ENCODE measurements at regions not wholly inside any gene's neighbourhood (a gene's known extent, or its start where the extent isn't known, plus 50 kb on each side); places are given as distances from the start of the nearest gene placed in this dataset.

DNA sequence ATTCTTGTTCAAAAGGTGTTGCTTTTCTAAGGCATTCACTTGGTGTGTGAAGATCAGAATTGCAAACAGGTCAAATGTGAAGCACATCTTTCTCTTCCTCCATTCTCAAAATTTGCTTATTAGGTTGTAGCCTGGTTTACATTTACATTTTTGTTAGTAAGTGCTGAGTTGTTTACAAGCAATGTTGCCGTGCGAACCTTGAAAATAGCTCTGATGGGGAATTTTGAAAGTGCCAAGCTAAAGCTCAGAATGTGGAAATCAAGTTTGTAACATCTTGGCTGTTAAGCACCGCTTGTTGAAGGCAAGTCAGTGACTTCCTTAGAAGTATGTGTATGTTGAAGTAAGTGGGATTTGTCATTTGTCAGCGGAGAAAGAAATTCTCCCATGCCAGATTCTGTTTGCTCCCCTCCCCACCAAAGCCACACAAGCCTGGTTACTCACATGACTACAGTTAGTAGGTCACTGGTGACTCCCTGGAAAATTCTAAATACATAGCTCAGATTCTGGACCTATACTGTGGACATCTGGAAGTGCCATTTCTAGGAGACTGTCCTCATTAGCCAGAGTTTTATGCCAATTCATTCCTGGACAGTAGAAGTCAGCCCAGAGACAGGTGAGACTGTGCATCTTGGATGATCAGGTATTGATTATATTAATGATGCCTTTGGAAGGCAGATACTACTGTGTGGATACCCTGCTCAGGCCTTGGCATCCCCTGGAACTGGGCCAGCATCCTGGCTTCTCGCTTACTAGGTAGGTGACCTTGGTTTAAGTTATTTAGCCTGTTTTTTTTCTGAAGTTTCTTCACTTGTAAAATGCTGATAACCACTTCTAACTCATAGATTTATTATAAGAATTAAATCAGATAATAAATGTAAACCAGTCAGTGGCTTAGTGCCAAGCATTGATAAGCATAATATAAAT lies 390.6 kb upstream of the SEMA6D start:
- no peak for DNase-seq (ENCODE audit: low spot score)

- peak; percentile 56 for DNase-seq (ENCODE audit: low spot score)
Measured at GRCh38 chr15:47331829-47332393, 385.4 kb upstream of the SEMA6D start.

- no peak for DNase-seq (ENCODE audit: low spot score)
Measured at GRCh38 chr15:47332481-47332880, 384.8 kb upstream of the SEMA6D start.

DNA sequence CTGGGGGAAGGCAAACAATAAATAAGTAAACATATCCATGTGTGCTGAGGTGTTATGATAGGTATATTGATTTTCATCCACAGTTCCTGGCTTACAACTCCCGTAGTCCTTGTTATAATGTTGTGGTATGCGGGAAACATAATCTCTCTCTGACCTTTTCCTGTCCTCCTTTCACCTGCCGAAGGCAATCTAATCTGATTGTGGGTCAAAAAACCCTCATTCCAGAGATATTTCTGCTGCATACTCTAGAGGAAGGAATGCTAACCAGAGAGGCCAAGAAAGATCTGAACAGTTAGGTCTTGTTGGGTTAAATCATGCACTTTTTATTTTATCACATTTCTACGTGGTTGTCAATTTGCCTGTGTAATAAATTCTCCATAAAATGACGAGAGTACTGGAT lies 383.6 kb upstream of the SEMA6D start:
- DNase-seq (ENCODE audit: low spot score), result no peak

DNA sequence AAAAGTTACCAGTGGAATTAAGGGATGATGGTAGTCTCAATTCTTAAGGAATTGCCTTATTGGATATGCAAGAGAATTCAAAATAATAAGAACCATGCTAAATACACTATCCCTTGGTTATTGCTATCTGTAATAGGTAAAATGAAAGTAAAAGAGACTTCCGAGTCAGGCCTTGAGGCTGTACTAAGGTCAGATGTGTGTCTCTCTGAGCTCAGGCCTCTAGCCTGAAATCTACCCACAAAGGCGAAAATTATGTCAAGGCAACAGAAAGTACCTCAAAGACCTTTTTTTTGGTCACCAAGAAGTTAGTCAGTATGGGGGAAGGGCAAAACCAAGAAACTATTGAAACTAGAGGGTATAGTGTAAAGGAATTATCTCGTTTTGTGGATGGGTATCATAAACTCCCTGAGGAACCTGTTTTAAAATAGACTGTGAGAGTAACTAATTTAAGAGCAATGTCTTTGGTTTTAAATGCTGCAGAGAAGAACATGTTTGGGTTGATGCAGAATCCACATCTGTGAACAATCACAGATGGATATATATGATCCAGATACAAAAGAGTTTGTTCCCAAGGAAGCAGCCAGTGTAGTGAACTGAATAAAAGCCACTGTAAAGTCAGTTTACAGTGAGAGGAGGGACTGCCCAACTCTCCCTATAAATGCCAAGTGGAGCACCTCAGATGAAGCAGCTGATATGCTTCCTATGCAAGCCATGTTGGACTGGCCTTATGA lies 382.3 kb upstream of the SEMA6D start:
- no peak for DNase-seq (ENCODE audit: low spot score)

DNA sequence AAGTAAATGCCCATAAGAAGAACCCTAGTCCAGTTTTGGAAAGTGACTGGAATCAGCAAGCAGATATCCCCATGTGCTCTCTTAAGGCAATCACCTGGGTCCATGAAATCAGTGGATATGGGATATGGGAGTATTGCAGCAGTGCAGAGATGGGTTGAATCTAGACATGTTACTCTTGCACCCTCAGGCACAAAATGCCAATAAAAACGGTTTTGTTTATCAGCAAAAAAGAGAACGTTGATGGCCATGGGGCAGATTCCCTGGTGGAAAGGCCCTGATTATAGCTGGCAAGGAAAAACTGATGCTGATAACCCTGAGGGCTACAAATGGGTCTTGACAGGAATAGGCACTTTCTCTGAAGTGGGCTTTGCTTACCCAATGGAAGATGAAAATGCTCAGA lies 380.2 kb upstream of the SEMA6D start:
- DNase-seq (ENCODE audit: low spot score), result no peak

GRCh38 chr15:47337836-47338235 lies 379.5 kb upstream of the SEMA6D start:
- no peak for DNase-seq (ENCODE audit: low spot score)

DNA sequence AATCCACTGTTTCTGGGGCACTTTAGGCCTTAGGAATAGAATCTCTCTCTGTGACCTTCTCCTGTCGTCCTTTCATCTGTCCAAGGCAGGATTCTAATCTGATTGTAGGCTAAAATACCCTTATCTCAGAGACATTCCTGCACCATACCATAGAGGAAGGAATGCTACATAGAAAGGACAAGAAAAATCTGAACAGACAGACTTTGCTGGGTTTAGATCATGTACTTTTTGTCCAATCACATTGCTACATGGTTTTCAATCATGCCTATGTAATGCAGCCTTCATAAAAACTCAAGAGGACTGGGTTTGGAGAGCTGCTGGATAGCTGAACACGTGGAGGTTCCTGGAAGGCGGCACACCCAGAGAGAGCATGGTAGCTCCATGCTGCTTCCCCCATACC lies 378.5 kb upstream of the SEMA6D start:
- no peak for DNase-seq (ENCODE audit: low spot score)

DNA sequence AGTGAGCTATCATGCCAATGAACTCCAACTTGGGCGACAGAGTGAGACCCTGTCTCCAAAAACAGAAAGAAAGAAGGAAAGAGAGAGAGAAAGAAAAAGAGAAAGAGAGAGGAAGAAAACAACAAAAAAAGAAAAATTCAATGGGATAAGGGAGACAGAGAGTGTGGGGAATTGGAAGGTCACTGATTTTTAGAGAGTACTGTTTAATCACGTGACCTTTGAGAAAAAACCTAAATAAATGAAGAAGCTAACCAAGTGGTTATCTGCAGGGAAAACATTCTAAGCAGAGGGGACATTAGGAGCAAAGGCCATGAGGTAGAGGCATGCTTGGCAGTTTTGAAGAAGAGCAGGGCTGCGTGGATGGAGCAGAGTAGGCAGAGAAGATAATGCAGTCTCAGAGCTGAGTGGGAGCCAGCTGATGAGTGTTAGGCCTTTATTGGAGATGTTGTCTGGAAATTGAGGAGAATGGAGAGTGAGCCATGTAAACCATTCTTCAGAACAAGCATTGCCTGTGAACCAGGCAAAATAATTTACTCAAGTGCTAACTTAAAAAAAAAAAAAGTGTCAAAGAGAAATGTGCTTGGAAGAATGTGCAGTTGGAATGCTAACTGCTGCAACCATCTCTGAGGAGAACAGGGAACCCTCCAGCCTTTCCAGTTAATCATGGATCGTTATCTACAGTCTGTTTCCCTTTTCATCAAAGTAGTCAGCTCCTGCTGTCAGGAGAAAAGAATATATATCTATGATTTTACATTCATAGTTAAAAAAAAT lies 377.3 kb upstream of the SEMA6D start:
- DNase-seq (ENCODE audit: low spot score), result no peak

DNA sequence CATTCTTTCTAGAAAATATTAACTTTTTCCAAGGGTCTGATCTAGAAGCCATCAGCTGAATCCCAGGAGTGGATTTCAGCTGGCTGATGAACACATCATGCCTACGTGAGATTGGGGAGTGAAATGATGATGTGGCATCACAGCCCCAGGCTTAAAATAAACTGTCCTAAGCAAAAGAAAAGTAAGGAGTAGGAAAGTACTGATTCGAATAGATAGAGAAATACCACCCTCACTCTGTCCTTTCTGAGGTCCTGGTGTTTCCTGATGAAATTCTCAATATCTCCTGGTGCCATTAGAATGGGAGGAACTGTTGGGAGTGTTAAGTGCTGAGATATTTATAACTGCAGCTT lies 376.8 kb upstream of the SEMA6D start:
- DNase-seq (ENCODE audit: low spot score), result no peak

- no peak for DNase-seq (ENCODE audit: low spot score)
Measured at GRCh38 chr15:47349179-47349578, 368.1 kb upstream of the SEMA6D start.

- no peak for DNase-seq (ENCODE audit: low spot score)
Measured at GRCh38 chr15:47351501-47351900, 365.8 kb upstream of the SEMA6D start.

DNA sequence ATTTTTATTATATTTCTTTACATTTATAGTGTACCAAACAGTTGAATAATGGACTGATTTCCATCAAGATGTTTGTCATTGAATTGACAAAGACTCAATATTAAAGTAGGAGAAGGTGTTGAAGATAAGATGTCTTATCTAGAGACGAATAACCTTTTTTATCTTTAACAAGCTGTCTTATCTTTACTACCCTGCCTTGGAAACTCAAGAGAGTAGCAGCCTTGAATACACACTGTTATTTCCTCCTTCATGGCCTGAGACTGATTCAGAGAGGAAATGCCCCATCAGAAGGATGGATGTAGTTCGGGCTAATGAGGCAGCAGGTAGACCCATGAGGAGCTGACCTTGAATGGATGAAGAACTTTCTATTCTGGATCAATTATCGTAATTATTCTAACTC lies 365.1 kb upstream of the SEMA6D start:
- no peak for DNase-seq (ENCODE audit: low spot score)

- no peak for DNase-seq (ENCODE audit: low spot score)
Measured at GRCh38 chr15:47355759-47356158, 361.5 kb upstream of the SEMA6D start.

GRCh38 chr15:47356297-47356696 lies 361.0 kb upstream of the SEMA6D start:
- no peak for DNase-seq (ENCODE audit: low spot score)

- DNase-seq (ENCODE audit: low spot score), result no peak
Measured at GRCh38 chr15:47358876-47359275, 358.4 kb upstream of the SEMA6D start.

GRCh38 chr15:47360305-47360704 lies 357.0 kb upstream of the SEMA6D start:
- DNase-seq (ENCODE audit: low spot score), result no peak

GRCh38 chr15:47362118-47362905 lies 355.0 kb upstream of the SEMA6D start:
- DNase-seq (ENCODE audit: low spot score), result no peak

- no peak for DNase-seq (ENCODE audit: low spot score)
Measured at GRCh38 chr15:47363653-47364052, 353.7 kb upstream of the SEMA6D start.

DNA sequence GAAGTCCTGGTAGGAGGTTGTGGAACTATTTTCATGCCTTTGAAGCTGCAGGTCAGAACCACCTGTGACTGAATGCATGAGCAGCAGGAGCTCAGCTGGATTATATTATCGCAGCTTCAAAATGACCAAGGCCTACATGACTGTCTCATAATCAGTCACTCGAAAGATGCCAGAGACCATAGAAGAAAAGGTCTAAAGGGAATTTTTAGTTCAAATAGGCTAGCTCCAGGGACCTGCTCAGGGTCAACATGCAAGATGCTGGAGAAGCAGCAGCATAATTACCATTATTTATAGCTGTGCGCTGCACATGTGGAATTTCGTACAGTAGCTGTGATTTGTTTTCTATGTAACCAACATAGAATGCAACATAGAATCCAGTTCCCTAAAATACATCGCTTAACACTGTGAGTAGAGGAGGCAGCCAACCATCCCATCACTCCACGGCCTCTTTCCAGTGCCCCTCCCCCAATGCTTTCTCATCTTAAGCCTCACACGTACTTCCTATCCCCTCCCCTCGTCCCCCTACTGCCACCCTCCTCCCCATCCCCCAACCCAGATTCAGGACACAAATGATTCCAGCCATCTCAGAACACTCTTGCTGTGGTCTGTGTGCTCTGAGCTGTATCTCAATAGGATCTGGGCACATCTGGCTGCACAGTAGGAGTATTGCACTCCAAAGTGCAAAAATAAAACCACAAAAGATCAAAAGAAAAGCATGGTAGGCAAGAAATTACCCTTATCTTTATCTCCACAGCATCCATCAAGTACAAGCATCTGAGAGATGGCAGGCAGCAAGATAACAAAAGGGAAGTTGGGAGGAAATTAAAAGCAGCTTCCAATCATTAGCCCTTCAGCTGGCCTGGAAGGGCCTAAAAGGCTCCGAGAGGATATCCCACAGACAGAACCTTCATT lies 352.8 kb upstream of the SEMA6D start:
- DNase-seq (ENCODE audit: low spot score), result no peak

Data from AG08396 (cell line).